Immature natural killer cell (primary cell): ENCODE measurements at regions not wholly inside any gene's neighbourhood (a gene's known extent, or its start where the extent isn't known, plus 50 kb on each side); places are given as distances from the start of the nearest gene placed in this dataset.

Experiments
- DNase-seq, 3 donors: peaks; one replicate each; pipeline ENCODE4 v3.0.0; 2022; ENCODE audit warnings: mixed read lengths in 1 of 3
- H3K27ac Mint-ChIP-seq, 6 donors: one replicate each; pipeline ENCODE4 v1.8.0; 2020; ENCODE audit warnings: mixed read lengths in 6 of 6, mild to moderate bottlenecking in 5 of 6, inconsistent platforms in 4 of 6, moderate library complexity in 3 of 6
- H3K27me3 Mint-ChIP-seq, 3 donors: one replicate each; pipeline ENCODE4 v1.8.0; 2020 to 2021; ENCODE audit warnings: low read depth in 3 of 3, mild to moderate bottlenecking in 3 of 3, mixed read lengths in 3 of 3, moderate library complexity in 3 of 3, inconsistent platforms in 1 of 3
- H3K36me3 Mint-ChIP-seq, 3 donors: one replicate each; pipeline ENCODE4 v1.8.0; 2020; ENCODE audit warnings: mixed read lengths in 3 of 3, inconsistent platforms in 2 of 3, mild to moderate bottlenecking in 2 of 3
- H3K4me1 Mint-ChIP-seq, 2 donors: one replicate each; pipeline ENCODE4 v1.8.0; 2020; ENCODE audit warnings: inconsistent platforms in 2 of 2, mild to moderate bottlenecking in 2 of 2, mixed read lengths in 2 of 2, moderate library complexity in 1 of 2
- H3K4me3 Mint-ChIP-seq, 5 donors: one replicate each; pipeline ENCODE4 v1.8.0; 2020; ENCODE audit warnings: mild to moderate bottlenecking in 5 of 5, mixed read lengths in 5 of 5, inconsistent platforms in 3 of 5, moderate library complexity in 3 of 5
- H3K9me3 Mint-ChIP-seq, 6 donors: one replicate each; pipeline ENCODE4 v1.8.0; 2020; ENCODE audit warnings: mild to moderate bottlenecking in 6 of 6, mixed read lengths in 6 of 6, inconsistent platforms in 4 of 6, moderate library complexity in 3 of 6

GRCh38 chr13:21757763-21758162 is 86.9 kb downstream of the FGF9 start:
- Mint-ChIP-seq H3K36me3 (no peaks in the 10 kb centered on the region), H3K9me3 (no peaks in the 10 kb centered on the region), H3K4me1 (no peaks in the 10 kb centered on the region), H3K4me3 (no peak overlapping the region), H3K27ac (no peak overlapping the region), H3K27me3 (peaks cover 1 to 7% (median 3%) of the 10 kb centered on the region in 3 donors)
- DNase-seq, result no peak

- DNase-seq, result no peak
- H3K4me1 Mint-ChIP-seq, result no peaks in the 10 kb centered on the region
- no peak overlapping the region for H3K27ac Mint-ChIP-seq
- H3K9me3 Mint-ChIP-seq, result no peaks in the 10 kb centered on the region
- no peaks in the 10 kb centered on the region for H3K36me3 Mint-ChIP-seq
- peaks cover 1 to 7% (median 3%) of the 10 kb centered on the region in 3 donors for H3K27me3 Mint-ChIP-seq
- H3K4me3 Mint-ChIP-seq, result no peak overlapping the region
Measured at GRCh38 chr13:21758441-21758840, 87.6 kb downstream of the FGF9 start.

DNA sequence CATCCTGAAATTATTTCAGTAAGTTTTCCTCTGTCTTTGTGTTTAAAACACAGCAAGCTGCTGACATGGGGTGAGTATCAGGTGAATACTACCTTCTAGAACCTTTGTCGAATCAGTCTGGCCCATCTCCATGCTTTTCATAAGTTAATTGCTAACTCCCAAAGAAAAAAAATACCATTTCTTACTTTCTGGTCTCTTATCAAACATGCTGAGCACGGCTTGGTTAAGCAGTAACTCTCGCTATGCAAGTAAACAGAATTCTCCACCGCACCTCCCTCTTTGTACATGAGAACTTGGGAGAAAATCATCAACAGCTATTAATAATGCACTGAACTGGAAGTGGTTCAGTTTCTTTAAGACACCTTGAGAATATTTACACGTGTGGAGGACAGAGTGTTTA is 88.6 kb downstream of the FGF9 start:
- no peak for DNase-seq
- H3K27ac Mint-ChIP-seq, result no peak overlapping the region
- no peaks in the 10 kb centered on the region for H3K36me3 Mint-ChIP-seq
- H3K9me3 Mint-ChIP-seq, result no peaks in the 10 kb centered on the region
- no peaks in the 10 kb centered on the region for H3K4me1 Mint-ChIP-seq
- H3K4me3 Mint-ChIP-seq, result no peak overlapping the region
- H3K27me3 Mint-ChIP-seq, result peaks cover 0 to 1% (median 0%) of the 10 kb centered on the region in 3 donors

GRCh38 chr13:21759911-21760310 is 89.0 kb downstream of the FGF9 start:
- Mint-ChIP-seq H3K4me1 (no peaks in the 10 kb centered on the region), H3K27me3 (peaks cover 0 to 1% (median 0%) of the 10 kb centered on the region in 3 donors), H3K4me3 (no peak overlapping the region), H3K27ac (no peak overlapping the region), H3K9me3 (no peaks in the 10 kb centered on the region), H3K36me3 (no peaks in the 10 kb centered on the region)
- no peak for DNase-seq

DNA sequence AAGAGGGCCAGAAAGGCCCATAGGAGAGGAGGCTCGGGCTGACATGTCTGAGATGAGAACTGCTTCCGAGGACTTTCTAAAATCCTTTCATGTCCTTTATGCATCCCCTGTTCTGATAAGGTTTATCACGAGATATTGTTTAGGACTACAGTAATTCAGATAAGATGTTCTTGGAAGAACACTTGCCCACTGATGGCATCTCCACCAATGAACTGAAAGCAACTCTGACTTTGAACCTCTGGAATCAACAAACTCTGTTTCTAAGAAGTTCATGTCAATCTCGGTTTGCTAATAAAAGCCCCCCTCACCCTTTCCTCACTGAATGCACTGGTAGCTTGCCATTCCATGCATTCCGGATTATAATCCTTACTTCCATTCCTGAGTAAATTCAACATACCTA is 90.9 kb downstream of the FGF9 start:
- no peaks in the 10 kb centered on the region for H3K9me3 Mint-ChIP-seq

DNA sequence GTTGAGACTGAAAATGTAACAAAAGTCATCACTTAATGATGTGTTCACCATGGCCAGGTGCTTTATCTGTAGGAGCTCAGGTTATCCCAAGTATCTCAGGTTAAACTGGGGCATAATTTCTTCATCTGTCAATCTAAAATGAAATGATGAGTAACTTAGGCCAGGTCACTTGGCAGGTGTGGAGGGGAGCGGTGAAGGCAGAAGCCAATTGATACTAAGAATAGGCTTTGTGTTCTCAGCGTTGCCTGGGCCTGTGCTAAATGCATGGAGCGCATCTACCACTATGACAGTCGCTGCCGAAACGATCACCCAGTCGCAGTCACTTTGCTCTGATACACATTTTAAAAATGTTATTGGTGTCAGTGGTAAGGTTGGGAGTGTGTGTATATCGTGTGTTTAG is 91.6 kb downstream of the FGF9 start:
- Mint-ChIP-seq H3K4me3 (no peak overlapping the region), H3K27me3 (peaks cover 1 to 5% (median 3%) of the 10 kb centered on the region in 3 donors), H3K4me1 (no peaks in the 10 kb centered on the region), H3K9me3 (no peaks in the 10 kb centered on the region), H3K27ac (no peak overlapping the region), H3K36me3 (no peaks in the 10 kb centered on the region)
- no peak for DNase-seq

More for the DNA sequence above, 90.9 kb downstream of the FGF9 start:
- peaks cover 1 to 5% (median 3%) of the 10 kb centered on the region in 3 donors for H3K27me3 Mint-ChIP-seq
- no peaks in the 10 kb centered on the region for H3K4me1 Mint-ChIP-seq
- no peak overlapping the region for H3K4me3 Mint-ChIP-seq
- no peaks in the 10 kb centered on the region for H3K36me3 Mint-ChIP-seq
- DNase-seq, result no peak
- no peak overlapping the region for H3K27ac Mint-ChIP-seq

GRCh38 chr13:21767032-21767431 is 96.2 kb downstream of the FGF9 start:
- no peaks in the 10 kb centered on the region for H3K4me1 Mint-ChIP-seq
- DNase-seq, result no peak
- H3K4me3 Mint-ChIP-seq, result no peak overlapping the region
- peaks cover 5 to 10% (median 6%) of the 10 kb centered on the region in 3 donors for H3K27me3 Mint-ChIP-seq
- H3K36me3 Mint-ChIP-seq, result no peaks in the 10 kb centered on the region
- no peak overlapping the region for H3K27ac Mint-ChIP-seq
- H3K9me3 Mint-ChIP-seq, result peaks cover 0 to 9% (median 7%) of the 10 kb centered on the region in 6 donors

DNA sequence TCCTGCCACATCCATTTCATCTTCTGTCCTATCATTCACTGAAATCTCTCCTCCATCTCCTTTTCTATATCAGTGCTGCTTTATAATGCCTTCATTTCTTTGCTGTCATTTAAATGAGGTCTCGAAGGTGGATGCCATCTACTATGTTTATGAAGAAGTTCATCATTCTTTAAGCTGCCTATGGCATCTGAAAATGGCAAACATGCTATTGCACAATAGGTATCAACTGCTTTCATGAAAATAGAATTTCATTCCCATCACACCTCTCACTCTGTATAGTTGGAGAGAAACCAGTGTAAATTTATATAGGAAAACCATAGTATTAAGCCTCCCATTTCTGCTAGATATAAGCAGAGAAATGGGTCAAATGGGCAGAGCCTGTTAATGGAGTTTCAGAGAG is 100.2 kb downstream of the FGF9 start:
- no peaks in the 10 kb centered on the region for H3K4me1 Mint-ChIP-seq
- peaks cover 0 to 9% (median 7%) of the 10 kb centered on the region in 6 donors for H3K9me3 Mint-ChIP-seq
- H3K36me3 Mint-ChIP-seq, result no peaks in the 10 kb centered on the region
- peaks cover 3 to 9% (median 5%) of the 10 kb centered on the region in 3 donors for H3K27me3 Mint-ChIP-seq
- no peak overlapping the region for H3K4me3 Mint-ChIP-seq
- H3K27ac Mint-ChIP-seq, result no peak overlapping the region
- DNase-seq, result no peak

DNA sequence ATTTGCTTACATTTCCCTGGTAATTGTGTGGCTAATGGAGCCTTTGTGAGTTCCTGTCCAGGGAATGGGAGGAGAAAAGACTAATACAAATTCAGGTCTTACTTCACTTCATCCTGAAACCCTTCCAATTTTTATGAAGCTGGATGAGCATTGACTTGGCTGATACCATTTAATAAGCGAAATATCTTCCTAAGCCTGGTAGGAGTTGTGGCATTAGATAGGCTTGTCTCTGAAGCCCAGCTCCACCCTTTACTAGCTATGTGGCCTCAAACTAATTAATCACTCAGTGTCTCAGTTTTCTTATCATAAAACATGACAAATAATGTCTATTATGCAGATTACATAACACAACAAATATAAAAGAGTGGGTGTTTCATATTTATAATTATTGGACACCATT is 106.3 kb downstream of the FGF9 start:
- Mint-ChIP-seq H3K9me3 (peaks cover 0 to 2% (median 0%) of the 10 kb centered on the region in 6 donors), H3K4me3 (no peak overlapping the region), H3K27ac (no peak overlapping the region)

GRCh38 chr13:21777813-21778212 is 106.9 kb downstream of the FGF9 start:
- H3K9me3 Mint-ChIP-seq, result peaks cover 0 to 2% (median 0%) of the 10 kb centered on the region in 6 donors
- H3K36me3 Mint-ChIP-seq, result no peaks in the 10 kb centered on the region
- H3K4me1 Mint-ChIP-seq, result no peaks in the 10 kb centered on the region
- no peak for DNase-seq
- H3K4me3 Mint-ChIP-seq, result no peak overlapping the region
- H3K27me3 Mint-ChIP-seq, result peaks cover 0 to 6% (median 4%) of the 10 kb centered on the region in 3 donors
- H3K27ac Mint-ChIP-seq, result no peak overlapping the region

More for the DNA sequence above, 106.3 kb downstream of the FGF9 start:
- no peaks in the 10 kb centered on the region for H3K4me1 Mint-ChIP-seq
- DNase-seq, result no peak
- H3K36me3 Mint-ChIP-seq, result no peaks in the 10 kb centered on the region
- peaks cover 0 to 6% (median 4%) of the 10 kb centered on the region in 3 donors for H3K27me3 Mint-ChIP-seq

DNA sequence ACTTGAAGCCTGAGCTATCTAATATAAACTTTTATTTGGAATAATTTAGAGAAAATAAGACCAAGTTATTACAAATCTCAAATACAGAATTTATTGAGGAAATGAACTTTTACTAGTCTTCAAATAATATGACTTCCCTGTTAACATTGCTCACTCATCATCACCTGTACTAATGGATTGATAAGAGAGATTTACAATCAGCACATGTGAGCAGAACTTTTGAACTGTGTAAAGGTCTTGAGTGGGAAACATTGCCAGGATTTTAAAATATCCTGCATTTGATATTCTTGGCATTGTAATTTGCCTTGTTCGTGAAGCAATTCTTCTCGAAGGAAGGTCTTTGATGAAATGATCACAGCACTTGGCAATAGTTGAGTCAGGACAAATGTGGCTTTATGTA is 111.9 kb downstream of the FGF9 start:
- Mint-ChIP-seq H3K4me3 (no peak overlapping the region), H3K36me3 (no peaks in the 10 kb centered on the region), H3K27me3 (peaks cover 0 to 8% (median 4%) of the 10 kb centered on the region in 3 donors), H3K9me3 (peaks cover 0 to 2% (median 0%) of the 10 kb centered on the region in 6 donors), H3K4me1 (no peaks in the 10 kb centered on the region), H3K27ac (no peak overlapping the region)
- no peak for DNase-seq

- DNase-seq, result no peak
- Mint-ChIP-seq H3K9me3 (peaks cover 0 to 2% (median 0%) of the 10 kb centered on the region in 6 donors), H3K27me3 (peaks cover 0 to 7% (median 0%) of the 10 kb centered on the region in 3 donors), H3K4me3 (no peak overlapping the region), H3K36me3 (no peaks in the 10 kb centered on the region), H3K27ac (no peak overlapping the region), H3K4me1 (no peaks in the 10 kb centered on the region)
Measured at GRCh38 chr13:21785990-21786389, 115.1 kb downstream of the FGF9 start.

- Mint-ChIP-seq H3K9me3 (peaks cover 0 to 1% (median 0%) of the 10 kb centered on the region in 6 donors), H3K36me3 (no peaks in the 10 kb centered on the region), H3K27ac (no peak overlapping the region)
Measured at GRCh38 chr13:21796066-21796465, 125.2 kb downstream of the FGF9 start.

GRCh38 chr13:21796775-21797514 is 126.1 kb downstream of the FGF9 start:
- no peak for DNase-seq
- H3K9me3 Mint-ChIP-seq, result peaks cover 0 to 1% (median 0%) of the 10 kb centered on the region in 6 donors
- no peaks in the 10 kb centered on the region for H3K4me1 Mint-ChIP-seq
- H3K36me3 Mint-ChIP-seq, result no peaks in the 10 kb centered on the region
- peaks cover 0 to 6% (median 1%) of the 10 kb centered on the region in 3 donors for H3K27me3 Mint-ChIP-seq
- H3K4me3 Mint-ChIP-seq, result no peak overlapping the region
- no peak overlapping the region for H3K27ac Mint-ChIP-seq

More at GRCh38 chr13:21796066-21796465, 125.2 kb downstream of the FGF9 start:
- no peak for DNase-seq
- Mint-ChIP-seq H3K4me1 (no peaks in the 10 kb centered on the region), H3K27me3 (peaks cover 0 to 6% (median 1%) of the 10 kb centered on the region in 3 donors), H3K4me3 (no peak overlapping the region)

DNA sequence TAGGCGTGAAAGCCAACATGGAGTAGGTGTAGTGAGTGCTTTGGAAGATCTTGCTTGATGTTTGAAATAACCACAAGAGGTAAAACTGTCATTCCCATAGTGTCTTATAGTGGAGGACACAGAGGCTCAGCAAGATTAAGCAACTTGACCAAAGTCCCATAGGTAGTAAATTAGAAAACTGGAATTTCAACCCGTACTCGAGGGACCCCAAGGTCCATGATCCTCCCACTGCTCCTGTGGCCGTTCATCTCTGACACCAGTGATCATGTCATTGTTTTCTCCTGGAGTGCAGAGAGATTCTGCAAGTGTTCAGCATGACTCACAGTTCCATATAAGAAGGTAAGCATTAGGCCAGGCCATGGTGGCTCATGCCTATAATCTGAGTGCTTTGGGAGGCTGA is 126.9 kb downstream of the FGF9 start:
- Mint-ChIP-seq H3K9me3 (peaks cover 0 to under 1% (median 0%) of the 10 kb centered on the region in 6 donors), H3K36me3 (no peaks in the 10 kb centered on the region), H3K4me3 (no peak overlapping the region), H3K27me3 (peaks cover 0 to 4% (median 1%) of the 10 kb centered on the region in 3 donors), H3K27ac (no peak overlapping the region), H3K4me1 (no peaks in the 10 kb centered on the region)
- DNase-seq, result no peak
